ENCODE measurements at regions not wholly inside any gene's neighbourhood (a gene's known extent, or its start where the extent isn't known, plus 50 kb on each side); places are given as distances from the start of the nearest gene placed in this dataset.
A peak's percentile ranks its signal among the peaks of the same experiment; 100 is the strongest.

DNA sequence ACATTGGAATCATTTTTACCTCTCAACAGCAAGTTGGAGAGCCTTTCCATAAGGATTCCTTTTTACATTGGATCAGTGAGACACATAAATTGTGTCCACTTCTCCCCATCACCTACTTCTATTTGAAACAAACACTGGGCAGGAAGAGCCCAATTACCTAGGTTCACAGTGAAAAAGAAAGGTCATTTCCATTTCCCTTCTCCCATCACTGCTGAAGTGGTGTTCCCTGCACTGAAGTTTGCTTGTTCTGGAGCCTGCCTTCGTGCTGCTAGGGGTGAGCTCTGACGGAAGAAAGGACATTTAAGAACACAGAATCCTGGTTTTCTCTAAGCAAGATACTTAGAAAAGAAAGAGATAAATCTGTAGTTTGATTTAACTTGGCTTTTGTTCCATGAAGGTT, 123.8 kb upstream of the ZBTB20 start:
- no peak overlapping the region for H3K4me3 ChIP-seq (ENCODE audit: low read depth, low read length)
- DNase-seq (ENCODE audit: low read depth), result no peak
- TF ChIP-seq, protein P1, sequence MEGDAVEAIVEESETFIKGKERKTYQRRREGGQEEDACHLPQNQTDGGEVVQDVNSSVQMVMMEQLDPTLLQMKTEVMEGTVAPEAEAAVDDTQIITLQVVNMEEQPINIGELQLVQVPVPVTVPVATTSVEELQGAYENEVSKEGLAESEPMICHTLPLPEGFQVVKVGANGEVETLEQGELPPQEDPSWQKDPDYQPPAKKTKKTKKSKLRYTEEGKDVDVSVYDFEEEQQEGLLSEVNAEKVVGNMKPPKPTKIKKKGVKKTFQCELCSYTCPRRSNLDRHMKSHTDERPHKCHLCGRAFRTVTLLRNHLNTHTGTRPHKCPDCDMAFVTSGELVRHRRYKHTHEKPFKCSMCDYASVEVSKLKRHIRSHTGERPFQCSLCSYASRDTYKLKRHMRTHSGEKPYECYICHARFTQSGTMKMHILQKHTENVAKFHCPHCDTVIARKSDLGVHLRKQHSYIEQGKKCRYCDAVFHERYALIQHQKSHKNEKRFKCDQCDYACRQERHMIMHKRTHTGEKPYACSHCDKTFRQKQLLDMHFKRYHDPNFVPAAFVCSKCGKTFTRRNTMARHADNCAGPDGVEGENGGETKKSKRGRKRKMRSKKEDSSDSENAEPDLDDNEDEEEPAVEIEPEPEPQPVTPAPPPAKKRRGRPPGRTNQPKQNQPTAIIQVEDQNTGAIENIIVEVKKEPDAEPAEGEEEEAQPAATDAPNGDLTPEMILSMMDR (IDR thresholded peaks at IDR 0.05; ENCODE audit: low read depth, low read length, missing control alignments), result no peak
- in situ Hi-C loops (cut with HindIII; ENCODE audit: low sequenced_read_pairs), result no loop called here

DNA sequence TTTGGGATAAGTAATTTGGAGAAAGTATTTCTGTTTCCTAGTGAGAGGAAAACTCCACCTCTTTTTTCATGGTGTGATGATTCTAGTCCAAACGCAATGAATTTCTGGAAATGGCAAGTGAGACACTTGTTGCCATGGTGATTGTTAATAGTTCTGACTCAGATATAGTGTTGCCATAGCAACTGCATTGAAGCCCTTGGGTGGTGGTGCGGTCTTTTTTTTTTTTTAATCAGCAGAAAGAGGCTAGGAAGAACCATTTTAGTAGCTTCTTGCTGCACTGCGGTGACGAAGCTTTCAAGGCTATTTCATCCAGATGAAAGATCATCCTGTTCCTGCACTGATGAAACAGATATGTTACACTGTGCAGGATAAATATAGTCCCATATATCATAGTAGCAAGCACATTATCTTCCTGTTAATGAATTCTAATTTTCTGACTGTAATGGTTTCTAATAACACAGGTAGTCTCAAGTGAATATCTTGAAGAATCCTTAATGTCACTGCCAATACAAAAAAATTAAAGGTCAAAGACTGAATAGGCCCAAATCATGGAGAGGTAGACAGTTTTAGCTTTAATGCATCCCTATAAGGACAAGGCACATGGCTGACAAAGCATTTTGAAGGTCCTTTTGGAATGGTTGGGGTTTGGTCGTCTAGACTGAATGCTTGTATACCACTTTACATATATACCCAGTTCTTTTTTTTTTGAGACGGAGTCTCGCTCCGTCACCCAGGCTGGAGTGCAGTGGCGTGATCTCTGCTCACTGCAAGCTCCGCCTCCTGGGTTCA, 125.1 kb upstream of the ZBTB20 start:
- in situ Hi-C loops (cut with HindIII; ENCODE audit: low sequenced_read_pairs), result no loop called here
- peak; percentile 49 for DNase-seq (ENCODE audit: low read depth)
- TF ChIP-seq, protein P1 (IDR thresholded peaks at IDR 0.05; ENCODE audit: low read depth, low read length, missing control alignments), result no peak
- H3K4me3 ChIP-seq (ENCODE audit: low read depth, low read length), result no peak overlapping the region

DNA sequence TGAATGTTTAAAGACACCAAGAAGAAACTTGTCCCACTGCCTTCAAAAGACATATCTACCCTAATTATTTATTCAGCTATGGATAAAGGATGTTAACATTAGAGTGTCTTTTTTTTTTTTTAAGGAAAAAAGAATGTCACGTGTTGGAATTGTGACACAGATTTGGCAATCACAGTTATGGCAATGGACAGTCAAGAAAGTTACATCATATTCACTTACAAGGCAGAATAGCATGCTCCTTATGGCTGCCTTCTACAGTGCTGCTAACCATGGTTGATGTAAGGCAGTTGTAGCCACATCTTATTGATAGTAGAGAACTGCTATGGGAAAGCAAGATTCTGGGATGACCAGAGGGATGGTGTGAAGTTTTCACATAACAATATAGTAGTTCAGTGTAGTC, 128.8 kb upstream of the ZBTB20 start:
- in situ Hi-C loops (cut with HindIII; ENCODE audit: low sequenced_read_pairs), result no loop called here

DNA sequence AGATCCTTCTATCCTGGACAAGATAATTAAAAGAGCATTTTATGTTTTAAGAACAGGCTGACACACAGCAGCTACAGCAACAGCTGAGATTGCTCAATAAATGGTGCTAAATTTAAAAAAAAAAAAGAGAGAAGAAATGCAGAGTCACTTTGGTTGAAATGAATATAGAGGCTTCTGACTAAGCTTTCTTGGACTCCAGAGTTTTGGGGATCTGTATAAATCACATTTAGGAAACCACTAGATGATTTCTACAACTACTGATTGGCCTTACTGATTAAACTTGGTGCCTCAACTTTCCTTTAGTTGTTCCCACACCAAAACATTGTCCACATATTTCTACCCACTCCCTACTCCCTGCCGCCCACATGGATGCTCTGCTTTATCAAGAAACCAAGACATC, 132.9 kb upstream of the ZBTB20 start:
- in situ Hi-C loops (cut with HindIII; ENCODE audit: low sequenced_read_pairs), result no loop called here
- TF ChIP-seq, protein P1 (IDR thresholded peaks at IDR 0.05; ENCODE audit: low read depth, low read length, missing control alignments), result no peak
- H3K4me3 ChIP-seq (ENCODE audit: low read depth, low read length), result no peak overlapping the region
- no peak for DNase-seq (ENCODE audit: low read depth)

More for the DNA sequence above, 128.8 kb upstream of the ZBTB20 start:
- no peak for DNase-seq (ENCODE audit: low read depth)
- H3K4me3 ChIP-seq (ENCODE audit: low read depth, low read length), result no peak overlapping the region
- TF ChIP-seq, protein P1 (IDR thresholded peaks at IDR 0.05; ENCODE audit: low read depth, low read length, missing control alignments), result no peak

DNA sequence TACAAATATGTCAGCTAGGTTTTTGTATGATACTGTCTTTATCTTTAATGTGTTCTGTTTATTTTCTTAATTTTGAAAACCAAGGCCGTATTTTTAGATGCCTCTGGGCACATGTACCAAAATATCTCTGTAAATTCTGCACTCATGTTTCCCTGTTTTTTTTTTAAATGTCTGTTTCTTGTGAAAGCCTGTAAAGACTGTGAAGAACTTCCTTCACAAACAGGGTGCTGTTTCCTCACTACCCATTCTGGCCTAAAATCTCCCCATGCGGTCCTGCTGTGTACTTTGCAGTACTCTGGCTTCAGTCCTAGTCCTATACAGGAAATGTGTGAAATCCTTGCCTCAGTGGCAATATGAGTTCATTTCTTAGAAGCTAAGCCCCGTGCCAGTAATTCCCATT, 133.4 kb upstream of the ZBTB20 start:
- TF ChIP-seq, protein P1 (IDR thresholded peaks at IDR 0.05; ENCODE audit: low read depth, low read length, missing control alignments), result no peak
- in situ Hi-C loops (cut with HindIII; ENCODE audit: low sequenced_read_pairs), result no loop called here
- no peak for DNase-seq (ENCODE audit: low read depth)
- H3K4me3 ChIP-seq (ENCODE audit: low read depth, low read length), result no peak overlapping the region

DNA sequence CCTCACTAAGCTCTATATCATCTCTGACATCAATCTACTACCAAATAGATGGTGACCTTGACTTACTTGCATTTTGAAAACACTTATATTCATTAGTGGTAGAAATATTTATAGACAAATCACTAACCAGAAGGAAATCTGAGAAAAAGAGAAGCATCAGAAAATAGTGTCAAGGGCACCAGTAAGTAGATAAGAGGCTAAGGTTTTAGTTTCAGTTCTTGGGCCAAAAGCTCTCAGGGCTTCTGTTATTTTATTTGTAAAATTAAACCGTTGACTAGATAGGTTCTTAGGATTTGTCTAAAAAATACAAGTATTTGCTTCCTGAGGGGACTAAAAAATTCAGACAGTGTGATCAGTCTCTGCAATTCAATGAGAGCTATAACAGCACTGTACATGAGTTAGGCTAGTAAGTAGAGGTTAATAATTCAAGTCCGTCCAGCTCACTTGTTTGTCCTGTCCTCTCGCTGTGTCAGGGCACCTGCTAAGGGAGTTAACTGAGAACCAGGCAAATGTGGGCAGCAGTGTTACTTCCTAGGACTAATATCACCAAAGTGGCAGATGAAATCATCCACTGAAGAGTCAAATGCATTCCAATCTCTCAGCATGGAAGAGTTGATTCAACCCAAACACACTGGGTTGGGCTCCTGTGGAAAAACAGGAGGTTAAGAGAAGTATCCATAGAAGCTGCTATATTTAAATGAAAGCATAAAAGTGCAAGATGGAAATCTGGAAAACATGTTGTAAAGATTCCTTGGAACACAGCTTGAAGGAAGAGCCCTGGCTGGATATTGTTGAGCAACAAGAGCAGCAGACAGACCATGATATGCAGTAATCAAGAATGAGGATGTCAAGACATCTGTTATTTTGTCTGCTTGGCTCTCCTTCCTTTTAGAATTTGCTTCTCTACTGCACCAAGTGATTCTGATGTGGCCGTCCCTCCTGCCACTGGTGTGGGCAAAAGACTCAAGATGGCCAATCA, 134.9 kb upstream of the ZBTB20 start:
- no peak overlapping the region for H3K4me3 ChIP-seq (ENCODE audit: low read depth, low read length)
- no peak for DNase-seq (ENCODE audit: low read depth)
- TF ChIP-seq, protein P1 (IDR thresholded peaks at IDR 0.05; ENCODE audit: low read depth, low read length, missing control alignments), result no peak
- in situ Hi-C loops (cut with HindIII; ENCODE audit: low sequenced_read_pairs), result no loop called here
